HepG2 (cell line): ENCODE measurements at regions not wholly inside any gene's neighbourhood (a gene's known extent, or its start where the extent isn't known, plus 50 kb on each side); places are given as distances from the start of the nearest gene placed in this dataset.
A peak's percentile ranks its signal among the peaks of the same experiment; 100 is the strongest.

Source experiments
- CEBPB ChIP-seq: IDR thresholded peaks from 2 replicates; pipeline ENCODE4 v1.6.1; 2011; ENCODE audit warnings: low read depth, low read length, improper control_type of control experiment, borderline replicate concordance
- FOXJ3 ChIP-seq: sonication (generic); formaldehyde crosslinking; IDR thresholded peaks from 2 replicates; pipeline ENCODE4 v1.4.0; 2020; ENCODE audit warnings: missing genetic modification reagents, mild to moderate bottlenecking, borderline replicate concordance
- GLI4 ChIP-seq: sonication (generic); formaldehyde crosslinking; IDR thresholded peaks from 2 replicates; pipeline ENCODE4 v1.5.1; 2020; ENCODE audit warnings: missing genetic modification reagents, mild to moderate bottlenecking, moderate library complexity, borderline replicate concordance
- NONO ChIP-seq, 2 experiments: fragments of 450-650 bp in 1 of 2; sonication (generic) in 1 of 2; formaldehyde crosslinking in 1 of 2; IDR thresholded peaks in 1 of 2; conservative IDR thresholded peaks in 1 of 2; 2 replicates each; pipeline versions ENCODE4 v1.6.1 to v1.8.0; 2017 to 2022; ENCODE audit warnings: mild to moderate bottlenecking in 1 of 2, missing genetic modification reagents in 1 of 2, moderate library complexity in 1 of 2
- RAD51 ChIP-seq: fragments of 450-650 bp; IDR thresholded peaks from 2 replicates; pipeline ENCODE4 v1.6.1; 2016; ENCODE audit warnings: borderline replicate concordance
- SOX5 ChIP-seq: IDR thresholded peaks from 2 replicates; pipeline ENCODE4 v1.6.1; 2016; ENCODE audit warnings: borderline replicate concordance
- SRSF9 ChIP-seq: fragments of 200-400 bp; formaldehyde crosslinking; IDR thresholded peaks from 2 replicates; pipeline ENCODE4 v1.6.1; 2018; ENCODE audit warnings: borderline replicate concordance, mild to moderate bottlenecking, low read depth, low read length; ENCODE audit not compliant: insufficient read depth, poor library complexity, severe bottlenecking
- YEATS2 ChIP-seq: sonication (generic); formaldehyde crosslinking; IDR thresholded peaks from 2 replicates; pipeline ENCODE4 v1.4.0; 2020; ENCODE audit warnings: missing genetic modification reagents, borderline replicate concordance
- ZNF441 ChIP-seq: sonication (generic); formaldehyde crosslinking; IDR thresholded peaks from 2 replicates; pipeline ENCODE4 v1.7.0; 2021; ENCODE audit warnings: missing genetic modification reagents, borderline replicate concordance
- ZNF530 ChIP-seq: sonication (generic); formaldehyde crosslinking; IDR thresholded peaks from 2 replicates; pipeline ENCODE4 v1.5.0; 2020; ENCODE audit warnings: low read depth, mild to moderate bottlenecking, missing genetic modification reagents
- ZNF703 ChIP-seq: sonication (generic); formaldehyde crosslinking; IDR thresholded peaks from 2 replicates; pipeline ENCODE4 v1.5.1; 2020; ENCODE audit warnings: missing genetic modification reagents, mild to moderate bottlenecking, moderate library complexity, borderline replicate concordance
- ZNF775 ChIP-seq: sonication (generic); formaldehyde crosslinking; IDR thresholded peaks from 2 replicates; pipeline ENCODE4 v1.4.0; 2020; ENCODE audit warnings: missing genetic modification reagents, mild to moderate bottlenecking, moderate library complexity, borderline replicate concordance
- TF ChIP-seq, protein P1 (sequence below): sonication (generic); formaldehyde crosslinking; IDR thresholded peaks from 2 replicates; pipeline ENCODE4 v1.5.1; 2020; ENCODE audit warnings: missing genetic modification reagents, mild to moderate bottlenecking, borderline replicate concordance
- TF ChIP-seq, protein P2 (sequence below): sonication (generic); formaldehyde crosslinking; IDR thresholded peaks from 2 replicates; pipeline ENCODE4 v1.4.0; 2020; ENCODE audit warnings: missing genetic modification reagents, borderline replicate concordance
- TF ChIP-seq, protein P3 (sequence below): sonication (generic); formaldehyde crosslinking; IDR thresholded peaks from 2 replicates; pipeline ENCODE4 v1.4.0; 2020; ENCODE audit warnings: missing genetic modification reagents
- TF ChIP-seq, protein P4 (sequence below): sonication (generic); formaldehyde crosslinking; IDR thresholded peaks from 2 replicates; pipeline ENCODE4 v1.8.1; 2023; ENCODE audit warnings: mild to moderate bottlenecking, moderate library complexity, missing genetic modification reagents

DNA sequence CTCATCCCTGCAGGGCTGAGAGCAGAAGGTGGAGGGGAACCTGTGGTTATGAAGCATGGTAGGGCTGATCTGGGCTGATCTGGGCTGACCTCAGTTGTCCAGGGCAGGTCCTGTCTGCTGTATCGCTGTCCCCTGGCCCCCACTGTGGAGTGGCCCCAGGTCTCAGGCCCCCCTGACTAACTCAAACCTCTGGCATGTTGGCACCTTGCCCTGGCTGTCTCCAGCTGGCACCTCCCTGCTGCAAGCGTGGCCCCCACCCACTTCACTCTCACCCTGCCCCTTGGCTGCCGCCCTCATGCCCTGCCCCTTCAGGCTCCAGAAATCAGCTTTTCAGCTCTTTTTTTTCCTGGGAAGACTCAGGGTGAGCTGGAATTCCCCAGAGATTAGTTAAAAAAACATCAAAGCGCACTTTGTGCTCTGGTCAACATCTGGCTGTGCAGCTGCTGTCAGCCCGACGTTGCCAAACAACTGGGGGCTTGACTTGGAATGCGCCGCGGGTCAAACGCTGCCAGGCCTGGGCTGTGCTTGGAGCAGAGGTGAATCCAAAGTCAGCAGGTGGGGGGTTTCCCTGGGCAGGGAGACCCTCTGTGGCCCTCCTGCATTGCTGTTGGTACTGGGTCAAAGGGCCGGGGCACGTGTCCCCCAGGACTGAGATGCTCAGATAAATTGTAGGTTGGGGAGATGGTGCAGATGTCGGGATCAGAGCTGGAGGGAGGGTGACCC, 173.8 kb upstream of the HDAC4 start (continued):
- TF ChIP-seq, protein P1, sequence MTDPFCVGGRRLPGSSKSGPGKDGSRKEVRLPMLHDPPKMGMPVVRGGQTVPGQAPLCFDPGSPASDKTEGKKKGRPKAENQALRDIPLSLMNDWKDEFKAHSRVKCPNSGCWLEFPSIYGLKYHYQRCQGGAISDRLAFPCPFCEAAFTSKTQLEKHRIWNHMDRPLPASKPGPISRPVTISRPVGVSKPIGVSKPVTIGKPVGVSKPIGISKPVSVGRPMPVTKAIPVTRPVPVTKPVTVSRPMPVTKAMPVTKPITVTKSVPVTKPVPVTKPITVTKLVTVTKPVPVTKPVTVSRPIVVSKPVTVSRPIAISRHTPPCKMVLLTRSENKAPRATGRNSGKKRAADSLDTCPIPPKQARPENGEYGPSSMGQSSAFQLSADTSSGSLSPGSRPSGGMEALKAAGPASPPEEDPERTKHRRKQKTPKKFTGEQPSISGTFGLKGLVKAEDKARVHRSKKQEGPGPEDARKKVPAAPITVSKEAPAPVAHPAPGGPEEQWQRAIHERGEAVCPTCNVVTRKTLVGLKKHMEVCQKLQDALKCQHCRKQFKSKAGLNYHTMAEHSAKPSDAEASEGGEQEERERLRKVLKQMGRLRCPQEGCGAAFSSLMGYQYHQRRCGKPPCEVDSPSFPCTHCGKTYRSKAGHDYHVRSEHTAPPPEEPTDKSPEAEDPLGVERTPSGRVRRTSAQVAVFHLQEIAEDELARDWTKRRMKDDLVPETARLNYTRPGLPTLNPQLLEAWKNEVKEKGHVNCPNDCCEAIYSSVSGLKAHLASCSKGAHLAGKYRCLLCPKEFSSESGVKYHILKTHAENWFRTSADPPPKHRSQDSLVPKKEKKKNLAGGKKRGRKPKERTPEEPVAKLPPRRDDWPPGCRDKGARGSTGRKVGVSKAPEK = 0 out of 2 replicates have a peak, but pooled peaks have one; percentile 16
- TF ChIP-seq GLI4 (no peak), ZNF530 (CRISPR knock-in tag) (no peak), FOXJ3 (CRISPR knock-in tag) (peak; percentile 91; the same call in 1 of the 2 replicates), ZNF441 (CRISPR knock-in tag) (no peak; the same call in 1 of the 2 replicates), RAD51 (no peak), ZNF775 (CRISPR knock-in tag) (no peak), YEATS2 (CRISPR knock-in tag) (0 out of 2 replicates have a peak, but pooled peaks have one; percentile 39), ZNF703 (no peak), SRSF9 (no peak), CEBPB (peak; percentile 88; the same call in 1 of the 2 replicates), NONO (IDR thresholded peaks at IDR 0.05) (no peak), NONO (CRISPR knock-in tag; conservative IDR thresholded peaks at IDR 0.05) (peak; percentile 94), SOX5 (CRISPR knock-in tag) (peak; percentile 69)
- TF ChIP-seq, protein P2, sequence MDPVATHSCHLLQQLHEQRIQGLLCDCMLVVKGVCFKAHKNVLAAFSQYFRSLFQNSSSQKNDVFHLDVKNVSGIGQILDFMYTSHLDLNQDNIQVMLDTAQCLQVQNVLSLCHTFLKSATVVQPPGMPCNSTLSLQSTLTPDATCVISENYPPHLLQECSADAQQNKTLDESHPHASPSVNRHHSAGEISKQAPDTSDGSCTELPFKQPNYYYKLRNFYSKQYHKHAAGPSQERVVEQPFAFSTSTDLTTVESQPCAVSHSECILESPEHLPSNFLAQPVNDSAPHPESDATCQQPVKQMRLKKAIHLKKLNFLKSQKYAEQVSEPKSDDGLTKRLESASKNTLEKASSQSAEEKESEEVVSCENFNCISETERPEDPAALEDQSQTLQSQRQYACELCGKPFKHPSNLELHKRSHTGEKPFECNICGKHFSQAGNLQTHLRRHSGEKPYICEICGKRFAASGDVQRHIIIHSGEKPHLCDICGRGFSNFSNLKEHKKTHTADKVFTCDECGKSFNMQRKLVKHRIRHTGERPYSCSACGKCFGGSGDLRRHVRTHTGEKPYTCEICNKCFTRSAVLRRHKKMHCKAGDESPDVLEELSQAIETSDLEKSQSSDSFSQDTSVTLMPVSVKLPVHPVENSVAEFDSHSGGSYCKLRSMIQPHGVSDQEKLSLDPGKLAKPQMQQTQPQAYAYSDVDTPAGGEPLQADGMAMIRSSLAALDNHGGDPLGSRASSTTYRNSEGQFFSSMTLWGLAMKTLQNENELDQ (CRISPR knock-in tag) = no peak
- TF ChIP-seq, protein P3, sequence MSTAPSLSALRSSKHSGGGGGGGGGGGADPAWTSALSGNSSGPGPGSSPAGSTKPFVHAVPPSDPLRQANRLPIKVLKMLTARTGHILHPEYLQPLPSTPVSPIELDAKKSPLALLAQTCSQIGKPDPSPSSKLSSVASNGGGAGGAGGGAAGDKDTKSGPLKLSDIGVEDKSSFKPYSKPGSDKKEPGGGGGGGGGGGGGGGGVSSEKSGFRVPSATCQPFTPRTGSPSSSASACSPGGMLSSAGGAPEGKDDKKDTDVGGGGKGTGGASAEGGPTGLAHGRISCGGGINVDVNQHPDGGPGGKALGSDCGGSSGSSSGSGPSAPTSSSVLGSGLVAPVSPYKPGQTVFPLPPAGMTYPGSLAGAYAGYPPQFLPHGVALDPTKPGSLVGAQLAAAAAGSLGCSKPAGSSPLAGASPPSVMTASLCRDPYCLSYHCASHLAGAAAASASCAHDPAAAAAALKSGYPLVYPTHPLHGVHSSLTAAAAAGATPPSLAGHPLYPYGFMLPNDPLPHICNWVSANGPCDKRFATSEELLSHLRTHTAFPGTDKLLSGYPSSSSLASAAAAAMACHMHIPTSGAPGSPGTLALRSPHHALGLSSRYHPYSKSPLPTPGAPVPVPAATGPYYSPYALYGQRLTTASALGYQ (CRISPR knock-in tag) = peak; percentile 90
- TF ChIP-seq, protein P4, sequence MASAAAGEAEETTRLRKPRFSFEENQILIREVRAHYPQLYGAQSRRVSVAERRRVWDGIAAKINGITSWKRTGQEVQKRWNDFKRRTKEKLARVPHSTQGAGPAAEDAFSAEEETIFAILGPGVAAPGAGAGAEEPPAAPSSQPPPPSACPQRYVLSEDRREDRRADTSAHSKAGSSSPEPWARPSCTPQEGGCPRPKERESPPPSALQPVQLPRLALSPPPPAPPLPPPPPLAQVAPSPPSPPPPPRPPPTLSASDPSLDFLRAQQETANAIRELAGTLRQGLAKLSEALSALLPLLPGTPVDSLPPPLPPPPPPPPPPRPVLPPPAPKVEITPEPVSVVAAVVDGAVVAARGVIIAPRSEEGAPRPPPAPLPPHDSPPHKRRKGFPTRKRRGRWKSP = no peak
